GM11168 (cell line): ENCODE measurements at regions not wholly inside any gene's neighbourhood (a gene's known extent, or its start where the extent isn't known, plus 50 kb on each side); places are given as distances from the start of the nearest gene placed in this dataset.

Experiments
- in situ Hi-C: fragments of 300-500 bp; cut with MboI; formaldehyde crosslinking; loops from one replicate; pipeline ENCODE4 v1.12.0; 2022; ENCODE audit warnings: low sequenced_read_pairs; ENCODE audit not compliant: unreplicated experiment

DNA sequence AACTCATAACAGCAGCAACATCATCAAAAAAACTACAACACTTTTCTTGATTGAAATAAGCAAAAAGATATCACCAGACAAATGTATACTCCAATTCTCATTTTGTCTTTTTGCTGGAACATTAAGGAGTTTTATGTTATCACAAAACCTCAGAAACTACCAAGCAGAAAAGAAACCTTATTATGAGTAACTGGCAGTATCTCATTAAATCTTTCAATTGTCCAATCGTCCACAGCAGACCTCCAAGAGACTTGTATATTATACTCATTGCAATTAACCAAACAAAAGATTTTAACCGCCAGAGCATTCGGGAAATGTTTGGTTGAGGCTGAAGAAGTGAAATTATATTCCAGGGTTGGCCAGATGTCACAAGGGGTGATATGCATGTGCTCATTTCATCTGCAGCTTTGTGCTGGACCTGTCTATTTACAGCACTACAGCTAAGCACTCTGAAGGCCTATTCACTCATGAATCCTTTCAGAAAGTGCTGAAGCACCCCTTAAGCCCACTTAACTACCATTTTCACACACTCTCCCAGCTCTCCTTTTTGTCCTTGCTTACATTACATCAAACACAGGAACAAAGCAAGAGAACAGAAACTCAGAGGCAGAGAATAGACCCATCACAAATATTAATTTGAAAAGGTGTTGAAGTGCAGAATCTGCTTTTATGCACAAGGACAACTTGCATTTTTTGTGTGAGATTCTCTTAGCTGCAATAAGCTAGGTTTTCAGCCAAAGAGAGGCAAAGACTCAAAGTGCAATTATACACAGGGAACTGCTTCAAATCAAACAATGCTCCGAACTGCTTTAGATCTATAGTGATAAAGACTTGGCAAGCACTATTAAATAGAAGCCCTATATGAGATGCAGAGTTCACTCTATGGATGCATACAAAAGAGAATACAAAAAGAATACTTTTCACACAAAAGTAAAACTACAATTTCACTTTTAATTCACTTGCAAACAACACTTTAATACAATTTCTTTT is 150.4 kb upstream of the POU5F2 start:
- in situ Hi-C loops: no loop called here

GRCh38 chr5:93890657-93891056 is 149.3 kb upstream of the POU5F2 start:
- in situ Hi-C loops: no loop called here

GRCh38 chr5:93887678-93888077 is 146.3 kb upstream of the POU5F2 start:
- in situ Hi-C loops: no loop called here

DNA sequence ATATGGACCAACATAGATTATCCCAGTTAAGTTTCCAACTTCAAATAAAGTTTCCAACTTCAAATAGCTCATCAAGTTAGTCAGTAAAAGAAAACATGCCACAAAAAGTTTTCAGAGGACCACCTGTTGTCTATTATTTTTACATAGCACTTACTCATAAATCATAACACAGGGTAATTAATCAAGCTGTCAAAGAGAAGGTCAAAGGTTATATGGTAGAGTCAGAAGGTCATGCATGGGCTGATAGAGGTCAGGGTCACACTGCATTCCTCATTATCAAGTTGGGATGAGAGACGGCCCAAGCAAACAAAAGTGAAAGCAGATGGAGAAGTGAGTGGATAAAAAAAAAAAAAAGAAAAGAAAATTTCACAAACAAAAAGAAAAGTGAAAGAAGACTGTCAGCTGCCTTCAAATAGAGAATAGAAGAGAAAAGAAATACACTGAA is 145.5 kb upstream of the POU5F2 start:
- in situ Hi-C loops: no loop called here

DNA sequence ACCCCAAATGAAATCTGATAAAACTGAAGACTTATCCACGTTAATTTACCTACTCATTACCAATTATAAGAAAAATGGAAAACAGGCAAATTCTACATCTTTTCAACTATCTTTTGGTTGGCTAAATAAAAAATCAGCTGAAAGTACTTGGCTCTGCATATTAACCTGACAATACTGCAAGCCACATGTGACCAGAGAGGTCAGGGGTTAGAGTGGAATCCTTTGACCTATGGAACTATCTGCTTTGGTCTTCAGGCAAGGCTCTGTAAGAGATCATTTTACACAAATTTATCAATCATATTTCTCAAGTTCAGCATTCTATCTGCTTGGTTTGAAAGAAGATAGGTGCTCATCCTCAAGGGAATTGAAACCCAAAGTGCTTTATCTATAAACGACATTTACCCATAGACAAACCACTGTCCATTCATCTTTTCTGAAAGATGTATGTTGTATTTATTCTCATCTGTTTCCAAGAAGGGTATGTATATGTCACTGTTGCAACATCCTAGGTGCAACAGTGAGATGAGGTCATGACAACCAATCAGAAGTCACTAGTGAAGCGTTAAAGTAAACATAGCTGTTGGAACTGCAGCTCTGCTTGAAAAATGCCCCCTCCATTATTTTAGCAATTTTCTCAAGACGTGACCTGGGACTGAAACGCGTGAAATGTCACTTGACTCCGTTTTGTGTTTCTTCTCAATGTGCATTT is 144.9 kb upstream of the POU5F2 start:
- in situ Hi-C loops: no loop called here

DNA sequence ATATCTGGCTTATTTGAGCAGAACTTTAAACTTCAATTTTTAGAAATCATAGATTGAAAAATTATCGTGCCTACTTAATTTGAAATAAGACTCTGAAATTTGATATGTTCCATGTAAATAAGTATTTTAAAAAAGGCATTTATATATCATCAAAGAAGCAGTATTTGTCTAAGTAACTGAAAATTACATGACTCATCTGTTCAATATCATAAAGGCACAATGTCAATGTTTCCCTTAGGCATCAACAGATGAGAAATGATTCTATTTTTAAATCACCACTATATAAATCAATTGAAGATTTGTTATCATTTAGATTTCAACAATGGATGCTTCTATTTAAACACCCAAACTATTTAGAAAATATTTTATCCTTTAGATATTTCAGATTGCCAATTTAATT is 142.9 kb upstream of the POU5F2 start:
- in situ Hi-C loops: no loop called here

- in situ Hi-C loops: no loop called here
Measured at GRCh38 chr5:93883459-93883858, 142.1 kb upstream of the POU5F2 start.

- in situ Hi-C loops: no loop called here
Measured at GRCh38 chr5:93875693-93876092, 134.3 kb upstream of the POU5F2 start.

DNA sequence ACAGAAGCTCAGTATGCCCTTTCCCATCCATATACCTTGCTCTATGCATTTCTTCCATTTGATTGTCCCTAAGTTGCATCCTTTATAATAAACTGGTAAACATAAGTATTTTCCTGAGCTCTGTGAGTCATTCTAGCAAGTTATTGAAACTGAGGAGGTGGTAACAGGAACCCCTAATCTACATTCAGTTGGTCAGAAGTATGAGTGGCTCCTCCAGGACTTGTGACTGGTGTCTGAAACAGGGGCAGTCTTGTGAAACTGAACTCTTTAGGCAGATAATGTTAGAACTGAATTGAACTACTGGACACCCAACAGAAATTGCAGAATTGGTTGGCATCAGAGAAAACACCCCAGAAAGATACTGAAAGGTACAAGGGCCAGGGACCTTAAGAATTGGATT is 133.1 kb upstream of the POU5F2 start:
- in situ Hi-C loops: no loop called here

DNA sequence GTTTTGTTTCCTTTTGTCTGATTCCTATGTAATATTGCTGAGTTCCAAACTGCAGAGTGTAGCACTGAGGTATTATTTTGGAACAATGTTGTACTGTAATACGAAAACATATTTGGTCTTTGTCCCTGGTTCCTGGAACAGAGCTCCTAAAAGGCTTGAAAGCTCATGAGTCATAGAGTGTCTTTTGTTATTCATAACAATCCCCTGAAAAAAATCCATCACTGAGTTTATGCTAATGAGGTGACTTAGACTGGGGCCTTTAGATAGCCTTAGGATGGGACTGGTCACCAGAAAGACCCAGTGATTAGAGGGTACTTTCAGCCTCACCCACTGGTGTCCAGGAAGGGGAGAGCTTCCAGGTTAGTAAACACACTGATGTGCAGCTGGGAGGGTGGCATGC is 132.7 kb upstream of the POU5F2 start:
- in situ Hi-C loops: no loop called here

DNA sequence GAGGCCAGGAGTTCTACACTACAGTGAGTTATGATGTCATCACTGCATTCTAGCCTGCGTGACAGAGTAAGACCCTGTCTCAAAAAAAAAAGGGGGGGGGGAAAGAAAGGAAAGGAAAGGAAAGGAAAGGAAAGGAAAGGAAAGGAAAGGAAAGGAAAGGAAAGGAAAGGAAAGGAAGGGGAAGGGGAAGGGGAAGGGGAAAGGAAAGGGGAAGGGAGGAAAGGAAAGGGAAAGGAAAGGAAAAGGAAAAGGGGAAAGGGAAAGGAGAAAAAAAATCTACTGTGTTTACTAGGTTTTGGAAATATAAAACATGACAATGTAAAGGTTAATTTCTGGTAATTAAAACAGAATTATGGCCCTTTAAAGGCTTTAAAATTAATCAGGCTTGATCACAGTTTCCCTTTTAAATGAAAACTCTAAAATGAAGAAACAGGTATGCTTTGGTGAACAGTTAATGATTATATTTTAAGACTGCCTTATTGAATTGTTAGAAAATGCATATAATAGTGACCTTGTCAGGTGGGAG is 131.9 kb upstream of the POU5F2 start:
- in situ Hi-C loops: no loop called here

DNA sequence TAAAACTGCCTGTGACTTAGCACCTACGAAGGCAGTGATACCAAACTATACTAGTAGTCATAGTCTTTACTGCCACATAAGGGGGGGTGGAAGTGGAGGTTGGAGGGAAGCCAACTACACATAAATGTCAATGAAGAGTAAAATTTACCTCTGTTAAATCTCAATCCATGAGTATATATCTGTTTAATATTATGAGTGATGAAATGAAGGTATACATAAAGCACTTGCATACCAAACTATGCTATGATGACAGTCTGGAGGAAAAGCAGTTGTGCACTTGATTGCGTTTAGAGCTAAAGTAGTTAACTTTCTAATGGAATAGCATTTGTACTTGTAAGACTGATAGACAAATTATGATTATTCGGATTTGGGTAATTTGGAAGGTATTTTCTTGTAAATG is 129.2 kb upstream of the POU5F2 start:
- in situ Hi-C loops: no loop called here

GRCh38 chr5:93868851-93869250 is 127.5 kb upstream of the POU5F2 start:
- in situ Hi-C loops: no loop called here

GRCh38 chr5:93850311-93850710 is 108.9 kb upstream of the POU5F2 start:
- in situ Hi-C loops: no loop called here

GRCh38 chr5:93845376-93845775 is 104.0 kb upstream of the POU5F2 start:
- in situ Hi-C loops: no loop called here

DNA sequence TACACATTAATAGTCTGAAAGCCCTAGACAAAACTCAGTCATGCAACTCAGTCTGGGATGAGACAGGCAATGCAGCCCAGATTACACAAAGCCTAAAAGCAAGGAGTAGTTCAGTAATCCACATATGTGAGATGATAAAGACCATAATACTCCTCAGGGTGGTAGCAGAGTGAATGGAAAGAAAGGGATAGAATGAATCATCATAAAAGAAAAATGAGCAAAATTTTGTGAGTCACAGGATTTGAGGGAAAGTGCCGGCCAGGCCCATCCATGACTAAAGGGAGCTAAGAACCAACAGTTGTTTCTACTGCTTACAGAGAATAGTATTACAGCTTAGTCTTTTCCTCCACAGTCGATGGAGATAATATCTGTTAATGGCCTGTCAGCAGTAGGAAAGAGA is 90.0 kb upstream of the POU5F2 start:
- in situ Hi-C loops: no loop called here

- in situ Hi-C loops: no loop called here
Measured at GRCh38 chr5:93830893-93831292, 89.5 kb upstream of the POU5F2 start.

DNA sequence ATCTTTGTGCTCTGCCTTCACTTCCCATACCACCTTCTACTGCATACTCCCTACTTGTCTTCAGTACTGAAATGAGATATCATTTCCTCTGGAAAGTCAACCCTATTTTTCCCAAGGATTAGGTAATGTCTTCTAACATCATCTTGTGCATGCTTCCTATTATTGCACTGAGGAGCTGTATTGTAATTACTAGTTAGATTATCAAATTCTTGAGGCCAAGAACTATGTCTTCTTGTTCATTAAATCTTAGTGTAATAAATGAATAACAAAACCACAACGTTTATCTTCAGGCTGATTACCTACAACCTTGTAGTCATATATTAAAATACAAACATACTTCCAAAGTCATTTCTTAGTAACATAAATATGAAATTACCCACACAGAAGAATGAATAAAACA is 87.9 kb upstream of the POU5F2 start:
- in situ Hi-C loops: no loop called here

DNA sequence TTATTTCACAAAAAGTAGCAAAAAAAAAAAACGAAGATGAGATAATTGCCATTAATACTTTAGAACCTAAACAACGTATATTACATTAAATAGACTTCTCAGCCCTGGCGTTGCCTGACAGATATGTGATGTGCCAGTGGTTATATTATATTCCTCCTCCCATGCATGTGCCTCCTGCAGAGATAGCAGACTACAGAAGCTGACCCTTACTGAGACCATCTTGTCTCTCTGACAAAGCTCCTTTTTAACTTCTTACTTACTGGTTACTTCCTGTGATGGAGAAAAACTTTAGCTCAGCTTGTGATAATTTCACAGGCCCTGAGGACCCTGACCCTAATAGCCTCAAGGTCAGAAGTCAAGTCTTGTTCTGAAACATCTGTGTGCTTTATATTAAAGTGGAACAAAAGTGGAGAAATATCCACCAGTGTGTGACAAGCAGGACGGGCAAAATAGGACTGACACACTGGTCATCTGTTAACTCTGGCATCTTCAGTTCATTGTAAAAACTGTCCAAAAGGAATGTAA is 80.6 kb upstream of the POU5F2 start:
- in situ Hi-C loops: no loop called here

- in situ Hi-C loops: no loop called here
Measured at GRCh38 chr5:93819668-93820067, 78.3 kb upstream of the POU5F2 start.

GRCh38 chr5:93810780-93811179 is 69.4 kb upstream of the POU5F2 start:
- in situ Hi-C loops: no loop called here
